Spinal cord (tissue), 9 donors: ENCODE measurements at regions not wholly inside any gene's neighbourhood (a gene's known extent, or its start where the extent isn't known, plus 50 kb on each side); places are given as distances from the start of the nearest gene placed in this dataset.
A peak's percentile ranks its signal among the peaks of the same experiment; 100 is the strongest.

Source experiments
- DNase-seq, 6 donors: peaks; one replicate each; pipeline versions ENCODE4 v3.0.0 to v3.0.0-alpha.2; 2013 to 2015; ENCODE audit warnings: low spot score in 6 of 6, low read depth in 4 of 6
- H3K27ac ChIP-seq: one replicate; pipeline ENCODE4 v1.5.1; 2013; ENCODE audit warnings: low read depth, low read length, control low read depth
- H3K27me3 ChIP-seq: one replicate; pipeline ENCODE4 v1.6.1; 2013; ENCODE audit warnings: low read length; ENCODE audit not compliant: control insufficient read depth, insufficient read depth
- H3K36me3 ChIP-seq: one replicate; pipeline ENCODE4 v1.6.1; 2013; ENCODE audit warnings: low read length; ENCODE audit not compliant: control insufficient read depth, insufficient read depth
- H3K4me1 ChIP-seq: one replicate; pipeline ENCODE4 v1.6.1; 2013; ENCODE audit warnings: low read length; ENCODE audit not compliant: control insufficient read depth, insufficient read depth
- H3K4me3 ChIP-seq: one replicate; pipeline ENCODE4 v1.5.1; 2013; ENCODE audit warnings: low read depth, low read length, control low read depth
- H3K9me3 ChIP-seq: one replicate; pipeline ENCODE4 v1.6.1; 2013; ENCODE audit warnings: low read length; ENCODE audit not compliant: control insufficient read depth, insufficient read depth
- WGBS: methylation state at CpG from one replicate; pipeline ENCODE4 v1.1.5; 2013; ENCODE audit warnings: missing lambda C conversion rate; ENCODE audit not compliant: insufficient coverage; 5-methylcytosine and 5-hydroxymethylcytosine counted together
- donor health status: healthy.

- H3K36me3 ChIP-seq, result no peaks in the 10 kb centered on the region
- H3K27ac ChIP-seq, result no peak overlapping the region
- H3K4me3 ChIP-seq, result no peak overlapping the region
- H3K9me3 ChIP-seq, result no peaks in the 10 kb centered on the region
- WGBS, result no CpG with 5 or more reads among the region's 4 CpGs
- no peaks in the 10 kb centered on the region for H3K27me3 ChIP-seq
- no peaks in the 10 kb centered on the region for H3K4me1 ChIP-seq
- DNase-seq, result peak in 2 of 6 donors; percentile 44 to 67
Measured at GRCh38 chr1:199804526-199804925, 223.0 kb upstream of the NR5A2 start.

- no peak for DNase-seq
- Histone ChIP-seq H3K27ac (no peak overlapping the region), H3K27me3 (no peaks in the 10 kb centered on the region), H3K36me3 (no peaks in the 10 kb centered on the region), H3K9me3 (no peaks in the 10 kb centered on the region), H3K4me1 (no peaks in the 10 kb centered on the region), H3K4me3 (no peak overlapping the region)
- 50% methylated on average over 1 of the region's 2 CpGs for WGBS
Measured at GRCh38 chr1:199808110-199808870, 219.2 kb upstream of the NR5A2 start.

- WGBS, result no CpG with 5 or more reads among the region's 1 CpG
- Histone ChIP-seq H3K27ac (no peak overlapping the region), H3K36me3 (no peaks in the 10 kb centered on the region), H3K27me3 (no peaks in the 10 kb centered on the region), H3K9me3 (no peaks in the 10 kb centered on the region), H3K4me1 (no peaks in the 10 kb centered on the region), H3K4me3 (no peak overlapping the region)
- no peak for DNase-seq
Measured at GRCh38 chr1:199809311-199809710, 218.2 kb upstream of the NR5A2 start.

GRCh38 chr1:199811163-199811562 lies 216.3 kb upstream of the NR5A2 start:
- WGBS, result 87% methylated on average over 5 of the region's 5 CpGs
- no peak for DNase-seq

GRCh38 chr1:199813198-199813597 lies 214.3 kb upstream of the NR5A2 start:
- Histone ChIP-seq H3K4me1 (no peaks in the 10 kb centered on the region), H3K9me3 (no peaks in the 10 kb centered on the region), H3K4me3 (no peak overlapping the region), H3K27me3 (no peaks in the 10 kb centered on the region), H3K36me3 (no peaks in the 10 kb centered on the region), H3K27ac (no peak overlapping the region)
- DNase-seq, result no peak
- WGBS, result 86% methylated on average over 1 of the region's 4 CpGs

More at GRCh38 chr1:199811163-199811562, 216.3 kb upstream of the NR5A2 start:
- Histone ChIP-seq H3K27me3 (no peaks in the 10 kb centered on the region), H3K9me3 (no peaks in the 10 kb centered on the region), H3K36me3 (no peaks in the 10 kb centered on the region), H3K4me3 (no peak overlapping the region), H3K4me1 (no peaks in the 10 kb centered on the region), H3K27ac (no peak overlapping the region)

- no peaks in the 10 kb centered on the region for H3K4me1 ChIP-seq
- H3K27ac ChIP-seq, result no peak overlapping the region
- H3K9me3 ChIP-seq, result no peaks in the 10 kb centered on the region
- no peaks in the 10 kb centered on the region for H3K27me3 ChIP-seq
- no CpG with 5 or more reads among the region's 3 CpGs for WGBS
- DNase-seq, result no peak
- H3K4me3 ChIP-seq, result no peak overlapping the region
- H3K36me3 ChIP-seq, result no peaks in the 10 kb centered on the region
Measured at GRCh38 chr1:199815947-199816346, 211.6 kb upstream of the NR5A2 start.

- no peaks in the 10 kb centered on the region for H3K36me3 ChIP-seq
- H3K27me3 ChIP-seq, result no peaks in the 10 kb centered on the region
- H3K9me3 ChIP-seq, result no peaks in the 10 kb centered on the region
- H3K27ac ChIP-seq, result no peak overlapping the region
- no CpG with 5 or more reads among the region's 1 CpG for WGBS
- no peak for DNase-seq
- no peaks in the 10 kb centered on the region for H3K4me1 ChIP-seq
- no peak overlapping the region for H3K4me3 ChIP-seq
Measured at GRCh38 chr1:199817266-199817665, 210.2 kb upstream of the NR5A2 start.

GRCh38 chr1:199821029-199821779 lies 206.3 kb upstream of the NR5A2 start:
- Histone ChIP-seq H3K4me1 (no peaks in the 10 kb centered on the region), H3K36me3 (no peaks in the 10 kb centered on the region), H3K27ac (no peak overlapping the region), H3K27me3 (no peaks in the 10 kb centered on the region), H3K9me3 (no peaks in the 10 kb centered on the region), H3K4me3 (no peak overlapping the region)
- WGBS, result 0% methylated on average over 1 of the region's 4 CpGs
- no peak for DNase-seq

GRCh38 chr1:199832451-199832850 lies 195.1 kb upstream of the NR5A2 start:
- H3K4me3 ChIP-seq, result no peak overlapping the region
- no peaks in the 10 kb centered on the region for H3K36me3 ChIP-seq
- no peaks in the 10 kb centered on the region for H3K4me1 ChIP-seq
- H3K9me3 ChIP-seq, result no peaks in the 10 kb centered on the region
- no peaks in the 10 kb centered on the region for H3K27me3 ChIP-seq
- no peak for DNase-seq
- no peak overlapping the region for H3K27ac ChIP-seq
- WGBS, result 71% methylated on average over 1 of the region's 2 CpGs

- Histone ChIP-seq H3K36me3 (no peaks in the 10 kb centered on the region), H3K4me3 (no peak overlapping the region), H3K27ac (no peak overlapping the region), H3K4me1 (no peaks in the 10 kb centered on the region), H3K27me3 (no peaks in the 10 kb centered on the region), H3K9me3 (no peaks in the 10 kb centered on the region)
- DNase-seq, result no peak
- no CpG with 5 or more reads among the region's 1 CpG for WGBS
Measured at GRCh38 chr1:199834711-199835110, 192.8 kb upstream of the NR5A2 start.
